ENCODE measurements at regions not wholly inside any gene's neighbourhood (a gene's known extent, or its start where the extent isn't known, plus 50 kb on each side); places are given as distances from the start of the nearest gene placed in this dataset.
"Not testable (repeated sequence)": the region's sequence is repeated elsewhere in the genome, so short reads cannot be mapped to it uniquely, and the experiment has no call there.

GRCh38 chr16:35102780-35103403 is 1643.5 kb downstream of the TP53TG3F start:
- no peak overlapping the region for H3K27ac ChIP-seq (ENCODE audit: low read depth, low read length)
- no peak overlapping the region for H3K9ac ChIP-seq (ENCODE audit: low read length)
- H3K36me3 ChIP-seq (ENCODE audit: control insufficient read depth, insufficient read depth, low read length): no peaks in the 10 kb centered on the region
- H3K4me3 ChIP-seq (ENCODE audit: low read length): no peak overlapping the region
- no peaks in the 10 kb centered on the region for H3K27me3 ChIP-seq (ENCODE audit: control insufficient read depth, insufficient read depth, low read length)
- H3K4me1 ChIP-seq (ENCODE audit: control insufficient read depth, insufficient read depth, low read length): no peaks in the 10 kb centered on the region

- not testable (repeated sequence) for H3K9ac ChIP-seq (ENCODE audit: low read length); H3K4me1 ChIP-seq (ENCODE audit: control insufficient read depth, insufficient read depth, low read length); H3K27me3 ChIP-seq (ENCODE audit: control insufficient read depth, insufficient read depth, low read length); H3K4me3 ChIP-seq (ENCODE audit: low read length); H3K36me3 ChIP-seq (ENCODE audit: control insufficient read depth, insufficient read depth, low read length); H3K27ac ChIP-seq (ENCODE audit: low read depth, low read length)
These were observed 1652.4 kb downstream of the TP53TG3F start for GRCh38 chr16:35111772-35112171.

- H3K4me1 ChIP-seq (ENCODE audit: control insufficient read depth, insufficient read depth, low read length): no peaks in the 10 kb centered on the region
- no peak overlapping the region for H3K4me3 ChIP-seq (ENCODE audit: low read length)
- H3K27me3 ChIP-seq (ENCODE audit: control insufficient read depth, insufficient read depth, low read length): no peaks in the 10 kb centered on the region
- H3K27ac ChIP-seq (ENCODE audit: low read depth, low read length): no peak overlapping the region
- H3K36me3 ChIP-seq (ENCODE audit: control insufficient read depth, insufficient read depth, low read length): no peaks in the 10 kb centered on the region
- no peak overlapping the region for H3K9ac ChIP-seq (ENCODE audit: low read length)
These were observed 1672.0 kb downstream of the TP53TG3F start for GRCh38 chr16:35131429-35131828.

DNA sequence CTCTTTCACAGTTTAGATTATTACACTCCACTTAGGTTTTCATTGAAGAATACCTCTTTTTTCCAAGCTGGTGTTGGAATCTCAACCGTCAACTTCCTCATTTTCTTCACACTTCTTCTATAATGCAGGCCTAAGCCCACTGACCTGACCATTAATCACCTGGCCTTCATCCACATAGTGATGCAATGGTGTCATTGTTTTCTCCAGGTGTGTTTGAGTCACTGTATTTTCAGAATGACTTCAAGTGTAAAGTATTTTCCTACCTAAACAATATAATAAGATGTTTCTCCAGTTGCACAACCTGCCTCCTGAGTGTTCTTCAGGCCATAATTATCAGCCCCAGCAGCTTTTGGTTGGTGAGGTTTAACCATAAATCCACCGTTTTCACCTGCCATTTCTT is 1675.1 kb downstream of the TP53TG3F start:
- no peaks in the 10 kb centered on the region for H3K36me3 ChIP-seq (ENCODE audit: control insufficient read depth, insufficient read depth, low read length)
- no peaks in the 10 kb centered on the region for H3K27me3 ChIP-seq (ENCODE audit: control insufficient read depth, insufficient read depth, low read length)
- H3K4me3 ChIP-seq (ENCODE audit: low read length): no peak overlapping the region
- H3K9ac ChIP-seq (ENCODE audit: low read length): no peak overlapping the region
- no peaks in the 10 kb centered on the region for H3K4me1 ChIP-seq (ENCODE audit: control insufficient read depth, insufficient read depth, low read length)
- no peak overlapping the region for H3K27ac ChIP-seq (ENCODE audit: low read depth, low read length)

GRCh38 chr16:35140293-35140986 is 1681.0 kb downstream of the TP53TG3F start:
- Histone ChIP-seq H3K4me1 (ENCODE audit: control insufficient read depth, insufficient read depth, low read length) (no peaks in the 10 kb centered on the region), H3K27ac (ENCODE audit: low read depth, low read length) (no peak overlapping the region), H3K4me3 (ENCODE audit: low read length) (no peak overlapping the region), H3K36me3 (ENCODE audit: control insufficient read depth, insufficient read depth, low read length) (no peaks in the 10 kb centered on the region), H3K9ac (ENCODE audit: low read length) (no peak overlapping the region), H3K27me3 (ENCODE audit: control insufficient read depth, insufficient read depth, low read length) (no peaks in the 10 kb centered on the region)

DNA sequence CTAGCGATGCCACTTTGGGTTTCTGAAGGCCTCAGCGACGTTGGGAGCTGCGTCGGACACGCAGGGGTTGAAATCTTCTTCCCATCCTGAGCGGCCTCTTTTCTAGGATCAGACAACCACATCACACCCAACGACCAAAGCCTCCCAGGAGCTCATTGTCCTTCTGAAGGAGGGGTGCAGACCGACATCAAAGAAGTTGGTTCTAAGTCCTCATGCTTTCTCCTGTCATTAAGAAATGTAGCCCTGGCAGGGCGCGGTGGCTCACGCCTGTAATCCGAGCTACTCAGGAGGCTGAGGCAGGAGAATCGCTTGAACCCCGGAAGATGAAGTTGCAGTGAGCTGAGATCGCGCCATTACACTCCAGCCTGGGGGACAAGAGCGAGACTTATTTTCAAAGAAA is 1681.9 kb downstream of the TP53TG3F start:
- Histone ChIP-seq H3K36me3 (ENCODE audit: control insufficient read depth, insufficient read depth, low read length) (no peaks in the 10 kb centered on the region), H3K4me1 (ENCODE audit: control insufficient read depth, insufficient read depth, low read length) (no peaks in the 10 kb centered on the region), H3K27ac (ENCODE audit: low read depth, low read length) (no peak overlapping the region), H3K27me3 (ENCODE audit: control insufficient read depth, insufficient read depth, low read length) (no peaks in the 10 kb centered on the region), H3K4me3 (ENCODE audit: low read length) (no peak overlapping the region), H3K9ac (ENCODE audit: low read length) (no peak overlapping the region)

GRCh38 chr16:35142147-35142808 is 1682.9 kb downstream of the TP53TG3F start:
- H3K4me3 ChIP-seq (ENCODE audit: low read length): no peak overlapping the region
- H3K4me1 ChIP-seq (ENCODE audit: control insufficient read depth, insufficient read depth, low read length): no peaks in the 10 kb centered on the region
- H3K27me3 ChIP-seq (ENCODE audit: control insufficient read depth, insufficient read depth, low read length): no peaks in the 10 kb centered on the region
- no peaks in the 10 kb centered on the region for H3K36me3 ChIP-seq (ENCODE audit: control insufficient read depth, insufficient read depth, low read length)
- no peak overlapping the region for H3K27ac ChIP-seq (ENCODE audit: low read depth, low read length)
- no peak overlapping the region for H3K9ac ChIP-seq (ENCODE audit: low read length)

DNA sequence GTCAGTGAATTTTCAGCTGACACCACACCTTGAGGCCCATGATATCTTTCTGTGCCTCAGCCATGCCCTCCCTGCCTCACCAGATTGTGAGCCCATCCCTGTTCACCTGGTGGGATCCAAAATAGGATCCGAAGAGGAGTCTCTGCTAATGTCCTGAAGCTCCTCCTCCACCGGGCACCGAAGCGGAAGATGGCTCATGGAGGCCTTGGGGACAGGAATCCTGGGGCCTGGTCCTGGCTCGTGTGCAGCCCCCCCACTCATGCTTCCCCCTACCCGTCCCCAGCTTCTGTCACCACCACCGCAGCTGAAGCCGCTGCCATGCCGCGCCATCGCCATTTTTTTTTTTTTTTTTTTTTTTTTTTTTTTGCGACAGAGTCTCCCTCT is 1683.4 kb downstream of the TP53TG3F start:
- Histone ChIP-seq H3K27ac (ENCODE audit: low read depth, low read length) (no peak overlapping the region), H3K4me1 (ENCODE audit: control insufficient read depth, insufficient read depth, low read length) (no peaks in the 10 kb centered on the region), H3K36me3 (ENCODE audit: control insufficient read depth, insufficient read depth, low read length) (no peaks in the 10 kb centered on the region), H3K27me3 (ENCODE audit: control insufficient read depth, insufficient read depth, low read length) (no peaks in the 10 kb centered on the region), H3K4me3 (ENCODE audit: low read length) (no peak overlapping the region), H3K9ac (ENCODE audit: low read length) (no peak overlapping the region)

- no peaks in the 10 kb centered on the region for H3K36me3 ChIP-seq (ENCODE audit: control insufficient read depth, insufficient read depth, low read length)
- no peaks in the 10 kb centered on the region for H3K4me1 ChIP-seq (ENCODE audit: control insufficient read depth, insufficient read depth, low read length)
- no peak overlapping the region for H3K9ac ChIP-seq (ENCODE audit: low read length)
- H3K4me3 ChIP-seq (ENCODE audit: low read length): no peak overlapping the region
- H3K27me3 ChIP-seq (ENCODE audit: control insufficient read depth, insufficient read depth, low read length): no peaks in the 10 kb centered on the region
- H3K27ac ChIP-seq (ENCODE audit: low read depth, low read length): no peak overlapping the region
These were observed 1685.0 kb downstream of the TP53TG3F start for GRCh38 chr16:35144212-35144932.

DNA sequence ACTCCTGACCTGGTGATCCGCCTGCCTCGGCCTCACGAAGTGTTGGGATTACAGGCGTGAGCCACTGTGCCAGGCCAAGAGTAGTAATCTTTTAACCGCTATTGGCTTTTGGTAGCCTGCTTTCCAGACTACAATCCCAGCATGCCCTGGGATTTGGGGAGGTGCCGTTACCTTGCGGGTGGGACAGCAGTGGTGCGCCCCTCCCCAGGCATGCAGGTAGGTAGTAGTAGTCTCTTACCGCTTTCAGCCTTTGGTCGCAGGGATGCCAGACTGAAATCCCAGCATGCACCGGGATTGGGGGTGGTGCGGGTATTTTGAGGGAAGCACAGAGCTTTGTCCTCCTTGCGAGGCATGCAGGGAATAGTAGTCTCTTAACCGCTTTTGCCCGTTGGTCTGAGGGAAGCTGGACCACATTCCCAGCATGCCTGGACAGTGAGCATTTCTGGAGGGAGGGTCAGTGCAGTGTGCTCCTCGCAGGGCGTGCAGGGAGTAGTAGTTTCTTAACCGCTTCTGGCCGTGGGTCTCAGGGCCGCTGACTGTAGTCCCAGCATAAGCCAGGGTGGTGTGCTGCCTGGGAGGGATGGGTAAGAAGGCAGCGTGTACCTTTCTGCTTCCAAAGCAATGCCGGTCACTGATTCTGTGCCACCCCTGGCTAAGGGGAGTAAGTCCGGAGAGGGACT is 1686.8 kb downstream of the TP53TG3F start:
- no peaks in the 10 kb centered on the region for H3K36me3 ChIP-seq (ENCODE audit: control insufficient read depth, insufficient read depth, low read length)
- H3K9ac ChIP-seq (ENCODE audit: low read length): no peak overlapping the region
- H3K4me3 ChIP-seq (ENCODE audit: low read length): no peak overlapping the region
- no peaks in the 10 kb centered on the region for H3K27me3 ChIP-seq (ENCODE audit: control insufficient read depth, insufficient read depth, low read length)
- H3K27ac ChIP-seq (ENCODE audit: low read depth, low read length): no peak overlapping the region
- no peaks in the 10 kb centered on the region for H3K4me1 ChIP-seq (ENCODE audit: control insufficient read depth, insufficient read depth, low read length)

- no peaks in the 10 kb centered on the region for H3K27me3 ChIP-seq (ENCODE audit: control insufficient read depth, insufficient read depth, low read length)
- no peak overlapping the region for H3K4me3 ChIP-seq (ENCODE audit: low read length)
- no peaks in the 10 kb centered on the region for H3K4me1 ChIP-seq (ENCODE audit: control insufficient read depth, insufficient read depth, low read length)
These were observed 1687.5 kb downstream of the TP53TG3F start for GRCh38 chr16:35146723-35147458.

More at GRCh38 chr16:35146723-35147458, 1687.5 kb downstream of the TP53TG3F start:
- Histone ChIP-seq H3K9ac (ENCODE audit: low read length) (no peak overlapping the region), H3K27ac (ENCODE audit: low read depth, low read length) (no peak overlapping the region), H3K36me3 (ENCODE audit: control insufficient read depth, insufficient read depth, low read length) (no peaks in the 10 kb centered on the region)

All from rectal smooth muscle tissue (tissue), 1 donor.